ENCODE measurements at regions not wholly inside any gene's neighbourhood (a gene's known extent, or its start where the extent isn't known, plus 50 kb on each side); places are given as distances from the start of the nearest gene placed in this dataset.
A peak's percentile ranks its signal among the peaks of the same experiment; 100 is the strongest.

GRCh38 chr9:134487066-134487710, 154.4 kb upstream of the COL5A1 start:
- no peaks in the 10 kb centered on the region for H3K27me3 ChIP-seq (ENCODE audit: control insufficient read depth, insufficient read depth, low read length)
- DNase-seq = no peak
- no peak overlapping the region for H3K4me3 ChIP-seq (ENCODE audit: insufficient read depth, low read depth, low read length)
- no peaks in the 10 kb centered on the region for H3K36me3 ChIP-seq (replicated peaks; ENCODE audit: control insufficient read depth, insufficient read depth, low read length)

GRCh38 chr9:134488331-134489280, 153.0 kb upstream of the COL5A1 start:
- Histone ChIP-seq H3K36me3 (replicated peaks; ENCODE audit: control insufficient read depth, insufficient read depth, low read length) (no peaks in the 10 kb centered on the region), H3K4me3 (ENCODE audit: insufficient read depth, low read depth, low read length) (no peak overlapping the region), H3K27me3 (ENCODE audit: control insufficient read depth, insufficient read depth, low read length) (no peaks in the 10 kb centered on the region)
- no peak for DNase-seq

- H3K36me3 ChIP-seq (replicated peaks; ENCODE audit: control insufficient read depth, insufficient read depth, low read length) = no peaks in the 10 kb centered on the region
- H3K27me3 ChIP-seq (ENCODE audit: control insufficient read depth, insufficient read depth, low read length) = no peaks in the 10 kb centered on the region
- DNase-seq = peak; percentile 36
Measured at GRCh38 chr9:134489621-134490408, 151.8 kb upstream of the COL5A1 start.

GRCh38 chr9:134490446-134490845, 151.2 kb upstream of the COL5A1 start:
- Histone ChIP-seq H3K4me3 (ENCODE audit: insufficient read depth, low read depth, low read length) (no peak overlapping the region), H3K36me3 (replicated peaks; ENCODE audit: control insufficient read depth, insufficient read depth, low read length) (no peaks in the 10 kb centered on the region), H3K27me3 (ENCODE audit: control insufficient read depth, insufficient read depth, low read length) (no peaks in the 10 kb centered on the region)
- no peak for DNase-seq

More at GRCh38 chr9:134489621-134490408, 151.8 kb upstream of the COL5A1 start:
- H3K4me3 ChIP-seq (ENCODE audit: insufficient read depth, low read depth, low read length) = no peak overlapping the region

GRCh38 chr9:134491196-134491835, 150.3 kb upstream of the COL5A1 start:
- peak; percentile 26 for DNase-seq

GRCh38 chr9:134491856-134492255, 149.7 kb upstream of the COL5A1 start:
- Histone ChIP-seq H3K4me3 (ENCODE audit: insufficient read depth, low read depth, low read length) (no peak overlapping the region), H3K27me3 (ENCODE audit: control insufficient read depth, insufficient read depth, low read length) (no peaks in the 10 kb centered on the region), H3K36me3 (replicated peaks; ENCODE audit: control insufficient read depth, insufficient read depth, low read length) (no peaks in the 10 kb centered on the region)
- no peak for DNase-seq

More at GRCh38 chr9:134491196-134491835, 150.3 kb upstream of the COL5A1 start:
- Histone ChIP-seq H3K27me3 (ENCODE audit: control insufficient read depth, insufficient read depth, low read length) (no peaks in the 10 kb centered on the region), H3K36me3 (replicated peaks; ENCODE audit: control insufficient read depth, insufficient read depth, low read length) (no peaks in the 10 kb centered on the region), H3K4me3 (ENCODE audit: insufficient read depth, low read depth, low read length) (no peak overlapping the region)

- Histone ChIP-seq H3K4me3 (ENCODE audit: insufficient read depth, low read depth, low read length) (no peak overlapping the region), H3K36me3 (replicated peaks; ENCODE audit: control insufficient read depth, insufficient read depth, low read length) (no peaks in the 10 kb centered on the region), H3K27me3 (ENCODE audit: control insufficient read depth, insufficient read depth, low read length) (no peaks in the 10 kb centered on the region)
- DNase-seq = peak; percentile 56
Measured at GRCh38 chr9:134492281-134492691, 149.3 kb upstream of the COL5A1 start.

GRCh38 chr9:134492721-134493460, 148.7 kb upstream of the COL5A1 start:
- peak; percentile 81 for DNase-seq
- no peak overlapping the region for H3K4me3 ChIP-seq (ENCODE audit: insufficient read depth, low read depth, low read length)
- no peaks in the 10 kb centered on the region for H3K36me3 ChIP-seq (replicated peaks; ENCODE audit: control insufficient read depth, insufficient read depth, low read length)
- no peaks in the 10 kb centered on the region for H3K27me3 ChIP-seq (ENCODE audit: control insufficient read depth, insufficient read depth, low read length)

GRCh38 chr9:134493461-134494272, 147.9 kb upstream of the COL5A1 start:
- Histone ChIP-seq H3K4me3 (ENCODE audit: insufficient read depth, low read depth, low read length) (no peak overlapping the region), H3K36me3 (replicated peaks; ENCODE audit: control insufficient read depth, insufficient read depth, low read length) (no peaks in the 10 kb centered on the region), H3K27me3 (ENCODE audit: control insufficient read depth, insufficient read depth, low read length) (no peaks in the 10 kb centered on the region)
- DNase-seq = peak; percentile 53

- DNase-seq = peak; percentile 60
- no peaks in the 10 kb centered on the region for H3K36me3 ChIP-seq (replicated peaks; ENCODE audit: control insufficient read depth, insufficient read depth, low read length)
- no peak overlapping the region for H3K4me3 ChIP-seq (ENCODE audit: insufficient read depth, low read depth, low read length)
- H3K27me3 ChIP-seq (ENCODE audit: control insufficient read depth, insufficient read depth, low read length) = no peaks in the 10 kb centered on the region
Measured at GRCh38 chr9:134494273-134494815, 147.3 kb upstream of the COL5A1 start.

GRCh38 chr9:134494905-134495304, 146.7 kb upstream of the COL5A1 start:
- Histone ChIP-seq H3K36me3 (replicated peaks; ENCODE audit: control insufficient read depth, insufficient read depth, low read length) (no peaks in the 10 kb centered on the region), H3K27me3 (ENCODE audit: control insufficient read depth, insufficient read depth, low read length) (no peaks in the 10 kb centered on the region), H3K4me3 (ENCODE audit: insufficient read depth, low read depth, low read length) (no peak overlapping the region)
- no peak for DNase-seq

GRCh38 chr9:134495881-134496412, 145.7 kb upstream of the COL5A1 start:
- H3K4me3 ChIP-seq (ENCODE audit: insufficient read depth, low read depth, low read length) = no peak overlapping the region
- H3K27me3 ChIP-seq (ENCODE audit: control insufficient read depth, insufficient read depth, low read length) = no peaks in the 10 kb centered on the region
- H3K36me3 ChIP-seq (replicated peaks; ENCODE audit: control insufficient read depth, insufficient read depth, low read length) = no peaks in the 10 kb centered on the region
- peak; percentile 22 for DNase-seq

All from H7 (cell line).